DND-41 (cell line): ENCODE measurements at regions not wholly inside any gene's neighbourhood (a gene's known extent, or its start where the extent isn't known, plus 50 kb on each side); places are given as distances from the start of the nearest gene placed in this dataset.

ENCODE experiments used
- ATAC-seq: fragments of 200-7000 bp; cut with Tn5 transposase; 3 replicates; pipeline ENCODE4 v1.9.1; 2021; ENCODE audit warnings: low read depth; ENCODE audit not compliant: insufficient read depth
- DNase-seq: peaks from one replicate; pipeline ENCODE4 v3.0.0-alpha.2; 2020
- H2AFZ ChIP-seq: 2 replicates; pipeline ENCODE4 v1.6.0; 2012; ENCODE audit warnings: low read depth, low read length
- H3K27ac ChIP-seq: 2 replicates; pipeline ENCODE4 v1.5.1; 2012; ENCODE audit warnings: low read length, inconsistent platforms
- H3K27me3 ChIP-seq: fragments of 200-600 bp; sonication (generic); 2 replicates; pipeline ENCODE4 v1.6.0; 2012; ENCODE audit warnings: low read length, mild to moderate bottlenecking, inconsistent platforms; ENCODE audit not compliant: insufficient read depth, poor library complexity
- H3K36me3 ChIP-seq: 2 replicates; pipeline ENCODE4 v1.5.1; 2012; ENCODE audit warnings: low read length, inconsistent platforms; ENCODE audit not compliant: insufficient read depth
- H3K4me1 ChIP-seq: 2 replicates; pipeline ENCODE4 v1.5.1; 2012; ENCODE audit warnings: mild to moderate bottlenecking, low read length; ENCODE audit not compliant: insufficient read depth
- H3K4me2 ChIP-seq: 2 replicates; pipeline ENCODE4 v1.6.0; 2012; ENCODE audit warnings: mild to moderate bottlenecking, moderate library complexity, low read length, inconsistent platforms; ENCODE audit not compliant: insufficient read depth
- H3K4me3 ChIP-seq, 2 experiments: fragments of 200-600 bp in 1 of 2; shearing (Covaris generic) in 1 of 2; 2 replicates each; pipeline ENCODE4 v1.5.1; 2012 to 2016; ENCODE audit warnings: inconsistent platforms in 2 of 2, low read length in 2 of 2, mild to moderate bottlenecking in 2 of 2, low read depth in 1 of 2, moderate library complexity in 1 of 2
- H3K79me2 ChIP-seq: 2 replicates; pipeline ENCODE4 v1.6.0; 2012; ENCODE audit warnings: low read length, inconsistent platforms; ENCODE audit not compliant: insufficient read depth
- H3K9ac ChIP-seq: 2 replicates; pipeline ENCODE4 v1.6.0; 2012; ENCODE audit warnings: low read depth, mild to moderate bottlenecking, inconsistent platforms, low read length, moderate library complexity
- H3K9me3 ChIP-seq: 2 replicates; pipeline ENCODE4 v1.5.1; 2012; ENCODE audit warnings: low read length, moderate library complexity, mild to moderate bottlenecking, inconsistent platforms; ENCODE audit not compliant: insufficient read depth, severe bottlenecking
- H4K20me1 ChIP-seq: 2 replicates; pipeline ENCODE4 v1.6.0; 2012; ENCODE audit warnings: low read length; ENCODE audit not compliant: insufficient read depth
- CTCF ChIP-seq: IDR thresholded peaks from 2 replicates; pipeline ENCODE4 v1.5.1; 2012; ENCODE audit warnings: borderline replicate concordance, low read length, moderate library complexity, mild to moderate bottlenecking; ENCODE audit not compliant: poor library complexity, severe bottlenecking; ENCODE audit errors: extremely low read depth
- EZH2 ChIP-seq: IDR thresholded peaks from 3 replicates; pipeline ENCODE4 v1.6.1; 2012; ENCODE audit warnings: borderline replicate concordance, low read depth, mild to moderate bottlenecking, moderate library complexity, low read length, inconsistent platforms; ENCODE audit not compliant: severe bottlenecking

GRCh38 chr10:130784326-130784725 lies 527.2 kb downstream of the TCERG1L start:
- DNase-seq: no peak
- Histone ChIP-seq H3K27ac (no peak overlapping the region), H3K4me3 (no peak overlapping the region), H3K79me2 (no peaks in the 10 kb centered on the region), H3K9ac (no peak overlapping the region), H4K20me1 (no peaks in the 10 kb centered on the region), H3K36me3 (no peaks in the 10 kb centered on the region), H3K9me3 (no peaks in the 10 kb centered on the region), H3K4me1 (no peaks in the 10 kb centered on the region), H3K27me3 (no peaks in the 10 kb centered on the region), H3K4me2 (no peak overlapping the region), H2AFZ (no peak overlapping the region)
- no peak for TF ChIP-seq CTCF
- TF ChIP-seq EZH2: no peak
- ATAC-seq: no peak

- ATAC-seq (no peak), DNase-seq (no peak)
- no peaks in the 10 kb centered on the region for H3K4me1 ChIP-seq
- no peaks in the 10 kb centered on the region for H4K20me1 ChIP-seq
- H3K9me3 ChIP-seq: no peaks in the 10 kb centered on the region
- no peak overlapping the region for H3K4me3 ChIP-seq
- no peaks in the 10 kb centered on the region for H3K36me3 ChIP-seq
- H3K27me3 ChIP-seq: no peaks in the 10 kb centered on the region
- H3K4me2 ChIP-seq: no peak overlapping the region
- no peaks in the 10 kb centered on the region for H3K79me2 ChIP-seq
- no peak overlapping the region for H3K9ac ChIP-seq
- no peak for TF ChIP-seq EZH2
- no peak for TF ChIP-seq CTCF
- no peak overlapping the region for H3K27ac ChIP-seq
- no peak overlapping the region for H2AFZ ChIP-seq
Observed at GRCh38 chr10:130786365-130786966, 525.1 kb downstream of the TCERG1L start.

- TF ChIP-seq CTCF: no peak
- TF ChIP-seq EZH2: no peak
- H3K4me1 ChIP-seq: no peaks in the 10 kb centered on the region
- no peak overlapping the region for H3K9ac ChIP-seq
- no peaks in the 10 kb centered on the region for H3K9me3 ChIP-seq
- ATAC-seq: no peak
- no peaks in the 10 kb centered on the region for H4K20me1 ChIP-seq
- H3K4me3 ChIP-seq: no peak overlapping the region
- H3K27me3 ChIP-seq: no peaks in the 10 kb centered on the region
- no peaks in the 10 kb centered on the region for H3K79me2 ChIP-seq
- no peak for DNase-seq
- no peak overlapping the region for H2AFZ ChIP-seq
- H3K4me2 ChIP-seq: no peak overlapping the region
- H3K36me3 ChIP-seq: no peaks in the 10 kb centered on the region
- H3K27ac ChIP-seq: no peak overlapping the region
Observed at GRCh38 chr10:130787243-130787642, 524.3 kb downstream of the TCERG1L start.
